Parathyroid adenoma (tissue), 2 donors: ENCODE measurements at regions not wholly inside any gene's neighbourhood (a gene's known extent, or its start where the extent isn't known, plus 50 kb on each side); places are given as distances from the start of the nearest gene placed in this dataset.
A peak's percentile ranks its signal among the peaks of the same experiment; 100 is the strongest.

Source experiments
- H2AFZ ChIP-seq: fragments of 300-600 bp; sonication (generic); one replicate; pipeline ENCODE4 v1.7.0; 2017; ENCODE audit warnings: antibody characterized with exemption, mild to moderate bottlenecking
- H3K27ac ChIP-seq: fragments of 300-600 bp; sonication (generic); one replicate; pipeline ENCODE4 v1.7.0; 2017
- H3K27me3 ChIP-seq: fragments of 300-600 bp; sonication (generic); one replicate; pipeline ENCODE4 v1.7.0; 2017; ENCODE audit warnings: low read length; ENCODE audit not compliant: control insufficient read depth, insufficient read depth
- H3K36me3 ChIP-seq: fragments of 300-600 bp; sonication (generic); one replicate; pipeline ENCODE4 v1.7.0; 2017; ENCODE audit warnings: low read length; ENCODE audit not compliant: control insufficient read depth, insufficient read depth
- H3K4me1 ChIP-seq: fragments of 300-600 bp; sonication (generic); one replicate; pipeline ENCODE4 v1.7.0; 2017; ENCODE audit warnings: control low read depth
- H3K4me2 ChIP-seq: fragments of 300-600 bp; sonication (generic); one replicate; pipeline ENCODE4 v1.7.0; 2017; ENCODE audit warnings: low read length
- H3K4me3 ChIP-seq: fragments of 300-600 bp; sonication (generic); one replicate; pipeline ENCODE4 v1.7.0; 2017; ENCODE audit warnings: low read depth, low read length
- H3K79me2 ChIP-seq: fragments of 300-600 bp; sonication (generic); one replicate; pipeline ENCODE4 v1.7.0; 2017; ENCODE audit warnings: control low read depth
- H3K9ac ChIP-seq: fragments of 300-600 bp; sonication (generic); one replicate; pipeline ENCODE4 v1.7.0; 2017; ENCODE audit warnings: mild to moderate bottlenecking
- H3K9me3 ChIP-seq: fragments of 300-600 bp; sonication (generic); one replicate; pipeline ENCODE4 v1.7.0; 2017; ENCODE audit warnings: low read length; ENCODE audit not compliant: control insufficient read depth
- TF ChIP-seq, protein P1 (sequence below): fragments of 300-600 bp; sonication (generic); IDR thresholded peaks from one replicate; pipeline ENCODE4 v1.7.0; 2017; ENCODE audit warnings: antibody characterized with exemption, mild to moderate bottlenecking
- donor health status: primary hyperparathyroidism.

DNA sequence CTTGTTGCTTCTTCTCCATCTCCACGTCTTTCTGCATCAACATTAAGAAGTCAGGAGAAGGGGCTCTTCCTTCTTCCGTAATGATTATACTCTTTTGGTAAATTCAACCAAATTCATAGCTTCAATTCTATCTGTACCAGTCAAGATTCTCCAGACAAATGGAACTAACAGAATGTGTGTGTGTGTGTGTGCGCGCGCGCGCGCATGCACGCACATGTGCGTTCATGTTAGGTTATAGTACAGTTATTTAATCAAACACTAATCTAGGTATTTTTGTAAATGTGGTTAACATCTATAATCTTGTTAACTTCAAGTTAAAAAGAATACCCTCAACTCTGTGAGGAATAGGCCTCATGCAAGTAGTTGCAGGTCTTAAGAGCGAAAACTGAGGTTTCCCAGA lies 150.3 kb upstream of the TAS2R1 start:
- TF ChIP-seq, protein P1, sequence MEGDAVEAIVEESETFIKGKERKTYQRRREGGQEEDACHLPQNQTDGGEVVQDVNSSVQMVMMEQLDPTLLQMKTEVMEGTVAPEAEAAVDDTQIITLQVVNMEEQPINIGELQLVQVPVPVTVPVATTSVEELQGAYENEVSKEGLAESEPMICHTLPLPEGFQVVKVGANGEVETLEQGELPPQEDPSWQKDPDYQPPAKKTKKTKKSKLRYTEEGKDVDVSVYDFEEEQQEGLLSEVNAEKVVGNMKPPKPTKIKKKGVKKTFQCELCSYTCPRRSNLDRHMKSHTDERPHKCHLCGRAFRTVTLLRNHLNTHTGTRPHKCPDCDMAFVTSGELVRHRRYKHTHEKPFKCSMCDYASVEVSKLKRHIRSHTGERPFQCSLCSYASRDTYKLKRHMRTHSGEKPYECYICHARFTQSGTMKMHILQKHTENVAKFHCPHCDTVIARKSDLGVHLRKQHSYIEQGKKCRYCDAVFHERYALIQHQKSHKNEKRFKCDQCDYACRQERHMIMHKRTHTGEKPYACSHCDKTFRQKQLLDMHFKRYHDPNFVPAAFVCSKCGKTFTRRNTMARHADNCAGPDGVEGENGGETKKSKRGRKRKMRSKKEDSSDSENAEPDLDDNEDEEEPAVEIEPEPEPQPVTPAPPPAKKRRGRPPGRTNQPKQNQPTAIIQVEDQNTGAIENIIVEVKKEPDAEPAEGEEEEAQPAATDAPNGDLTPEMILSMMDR, result no peak
- H3K4me2 ChIP-seq, result no peak overlapping the region

DNA sequence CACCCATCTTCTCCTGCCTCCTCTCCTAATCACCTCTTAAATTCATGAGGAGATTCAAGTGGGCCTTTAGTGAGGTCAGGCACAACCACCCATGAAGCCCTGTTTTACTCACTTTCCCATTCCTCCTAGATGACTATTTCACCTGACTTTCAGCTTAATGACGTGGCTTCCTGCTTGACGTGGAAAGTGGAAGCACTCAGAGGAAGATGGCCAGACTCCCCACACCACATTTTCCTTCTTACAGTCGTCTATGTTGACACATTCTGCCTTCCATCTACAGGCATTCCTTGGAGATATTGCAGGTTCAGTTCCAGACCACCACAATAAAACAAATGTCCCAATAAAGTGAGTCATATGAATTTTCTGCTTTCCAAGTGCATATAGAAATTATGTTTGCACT lies 146.4 kb upstream of the TAS2R1 start:
- Histone ChIP-seq H3K27me3 (no peaks in the 10 kb centered on the region), H3K36me3 (no peaks in the 10 kb centered on the region), H3K9ac (no peak overlapping the region), H3K27ac (no peak overlapping the region), H3K9me3 (no peaks in the 10 kb centered on the region), H3K4me2 (no peak overlapping the region), H3K79me2 (no peaks in the 10 kb centered on the region), H2AFZ (no peak overlapping the region), H3K4me1 (peaks cover 3% of the 10 kb centered on the region), H3K4me3 (no peak overlapping the region)
- TF ChIP-seq, protein P1, result no peak

More for the DNA sequence above, 150.3 kb upstream of the TAS2R1 start:
- Histone ChIP-seq H3K4me1 (no peaks in the 10 kb centered on the region), H3K27ac (no peak overlapping the region), H2AFZ (no peak overlapping the region), H3K4me3 (no peak overlapping the region), H3K9me3 (no peaks in the 10 kb centered on the region), H3K27me3 (no peaks in the 10 kb centered on the region), H3K9ac (no peak overlapping the region), H3K79me2 (no peaks in the 10 kb centered on the region), H3K36me3 (no peaks in the 10 kb centered on the region)

DNA sequence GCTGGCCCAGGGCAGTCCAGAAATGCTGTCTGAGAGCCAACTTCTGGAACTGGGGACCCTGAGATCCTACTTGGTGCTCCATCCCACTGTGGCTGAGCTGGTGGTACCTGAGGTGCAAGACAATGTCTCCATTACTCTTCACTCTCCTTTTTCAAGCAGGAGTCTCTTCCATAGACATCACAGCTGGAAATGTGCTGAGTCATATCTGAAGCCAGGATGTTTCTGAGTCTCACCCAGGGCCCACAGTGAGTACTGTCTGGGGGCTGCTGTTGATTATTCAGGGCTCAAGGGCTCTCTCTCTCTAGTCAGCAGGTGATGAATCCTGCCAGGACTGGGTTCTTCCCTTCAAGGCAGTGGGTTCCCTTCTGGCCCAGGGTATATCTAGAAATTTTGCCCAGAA lies 145.2 kb upstream of the TAS2R1 start:
- Histone ChIP-seq H3K9me3 (no peaks in the 10 kb centered on the region), H3K4me3 (no peak overlapping the region), H3K9ac (no peak overlapping the region), H3K4me2 (no peak overlapping the region), H3K4me1 (peaks cover 3% of the 10 kb centered on the region), H2AFZ (peak overlapping the region; percentile 5), H3K27me3 (no peaks in the 10 kb centered on the region), H3K27ac (no peak overlapping the region), H3K79me2 (no peaks in the 10 kb centered on the region), H3K36me3 (no peaks in the 10 kb centered on the region)
- TF ChIP-seq, protein P1, result no peak

DNA sequence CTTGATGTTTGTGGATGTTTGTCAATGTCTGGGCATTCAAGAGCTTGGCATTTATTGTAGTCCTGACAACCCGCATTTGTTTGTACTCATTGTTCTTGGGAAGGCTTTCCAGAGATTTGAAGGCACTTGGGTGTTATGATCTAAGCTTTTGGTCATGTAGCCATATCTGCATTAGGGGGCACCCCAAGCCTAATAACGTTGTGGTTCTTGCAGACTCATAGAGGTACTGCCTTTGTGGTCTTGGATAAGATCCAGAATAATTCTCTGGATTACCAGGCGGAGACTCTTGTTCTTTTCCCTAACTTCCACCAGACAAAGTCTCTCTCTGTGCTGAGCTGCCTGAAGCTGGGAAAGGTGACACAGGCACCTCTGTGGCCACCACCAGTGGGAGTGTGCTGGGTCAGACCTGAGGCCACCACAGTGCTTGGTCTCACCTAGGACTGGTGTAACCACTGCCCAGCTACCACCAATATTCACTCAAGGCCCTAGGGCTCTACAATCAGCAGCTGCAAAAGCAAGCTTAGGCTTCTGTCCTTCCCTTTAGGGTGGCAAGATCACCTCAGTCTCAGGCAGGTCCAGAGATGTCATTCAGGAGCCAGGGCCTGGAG lies 144.4 kb upstream of the TAS2R1 start:
- Histone ChIP-seq H3K9ac (no peak overlapping the region), H2AFZ (peak overlapping the region; percentile 34), H3K4me1 (peaks cover 3% of the 10 kb centered on the region), H3K27ac (no peak overlapping the region), H3K4me3 (no peak overlapping the region), H3K79me2 (no peaks in the 10 kb centered on the region), H3K9me3 (no peaks in the 10 kb centered on the region), H3K36me3 (no peaks in the 10 kb centered on the region), H3K27me3 (no peaks in the 10 kb centered on the region), H3K4me2 (no peak overlapping the region)
- TF ChIP-seq, protein P1, result peak; percentile 41

DNA sequence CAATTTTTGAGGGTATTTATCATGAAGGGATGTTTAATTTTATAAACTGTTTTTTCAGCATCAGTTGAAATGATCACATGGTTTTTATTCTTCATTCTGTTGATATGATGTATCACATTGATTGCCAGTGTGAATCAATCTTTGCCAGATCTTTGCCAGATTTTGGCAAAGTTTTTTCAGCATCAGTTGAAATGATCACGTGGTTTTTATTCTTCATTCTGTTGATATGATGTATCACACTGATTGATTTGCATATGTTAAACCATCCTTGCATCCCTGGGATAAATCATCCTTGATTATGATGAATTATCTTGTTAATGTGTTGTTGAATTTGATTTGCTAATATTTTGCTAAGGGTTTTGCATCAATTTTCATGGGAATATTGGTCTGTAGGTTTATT lies 140.9 kb upstream of the TAS2R1 start:
- H2AFZ ChIP-seq, result no peak overlapping the region
- H3K4me1 ChIP-seq, result peaks cover 3% of the 10 kb centered on the region
- H3K27ac ChIP-seq, result no peak overlapping the region
- H3K4me2 ChIP-seq, result no peak overlapping the region
- no peak overlapping the region for H3K4me3 ChIP-seq
- no peaks in the 10 kb centered on the region for H3K27me3 ChIP-seq
- TF ChIP-seq, protein P1, result no peak
- H3K9me3 ChIP-seq, result no peaks in the 10 kb centered on the region
- H3K36me3 ChIP-seq, result no peaks in the 10 kb centered on the region
- no peak overlapping the region for H3K9ac ChIP-seq
- H3K79me2 ChIP-seq, result no peaks in the 10 kb centered on the region
